ENCODE measurements at regions not wholly inside any gene's neighbourhood (a gene's known extent, or its start where the extent isn't known, plus 50 kb on each side); places are given as distances from the start of the nearest gene placed in this dataset.

DNA sequence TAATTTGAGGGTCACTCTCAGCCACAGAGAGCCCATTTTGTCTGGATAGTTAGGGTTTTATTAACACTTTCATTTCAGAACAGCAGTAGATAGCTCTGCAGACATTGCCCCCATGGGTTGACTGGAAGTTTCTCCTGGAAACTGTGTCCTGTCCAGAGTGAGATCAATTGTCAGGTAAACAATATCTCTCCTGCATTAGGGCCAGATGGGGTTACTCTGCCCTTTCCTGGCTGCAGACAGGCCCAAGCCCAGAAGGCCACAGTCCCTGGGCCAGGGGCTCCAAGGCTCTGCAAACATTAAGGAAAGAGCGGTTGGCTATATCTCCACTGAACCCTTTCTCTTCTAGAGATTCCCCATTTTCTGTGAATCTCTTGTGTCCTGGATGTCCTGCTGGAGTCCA is 436.8 kb upstream of the PRKX start:
- Mint-ChIP-seq H3K27me3 (no peaks in the 10 kb centered on the region), H3K27ac (no peak overlapping the region), H3K9me3 (no peaks in the 10 kb centered on the region), H3K4me3 (no peak overlapping the region), H3K4me1 (no peaks in the 10 kb centered on the region), H3K36me3 (ENCODE audit: low read depth) (no peaks in the 10 kb centered on the region)
- intact Hi-C loops (cut with micrococcal nuclease) = no loop called here
- no peak for DNase-seq

DNA sequence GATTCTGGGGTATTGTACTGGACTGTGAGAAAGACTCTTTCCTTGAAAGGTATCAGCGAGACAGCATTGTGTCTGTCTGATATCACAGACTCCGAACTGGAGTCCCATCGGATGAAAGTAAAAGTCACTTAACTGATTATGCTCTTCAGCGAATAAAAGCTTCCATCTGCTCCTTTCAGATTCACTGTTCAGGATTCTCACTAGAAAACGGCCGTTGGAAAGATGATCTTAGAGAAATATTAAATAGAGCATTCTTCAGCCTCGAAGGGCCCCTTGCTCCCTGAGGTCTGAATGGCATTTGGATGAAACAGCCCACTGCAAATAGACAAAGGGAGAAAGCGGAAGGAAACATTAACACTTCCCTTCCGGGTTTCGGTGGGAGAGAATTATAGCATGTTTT is 416.2 kb upstream of the PRKX start:
- no peaks in the 10 kb centered on the region for H3K4me1 Mint-ChIP-seq
- no peak overlapping the region for H3K27ac Mint-ChIP-seq
- no peak overlapping the region for H3K4me3 Mint-ChIP-seq
- no peaks in the 10 kb centered on the region for H3K36me3 Mint-ChIP-seq (ENCODE audit: low read depth)
- no peaks in the 10 kb centered on the region for H3K9me3 Mint-ChIP-seq
- intact Hi-C loops (cut with micrococcal nuclease) = no loop called here
- H3K27me3 Mint-ChIP-seq = no peaks in the 10 kb centered on the region
- no peak for DNase-seq

DNA sequence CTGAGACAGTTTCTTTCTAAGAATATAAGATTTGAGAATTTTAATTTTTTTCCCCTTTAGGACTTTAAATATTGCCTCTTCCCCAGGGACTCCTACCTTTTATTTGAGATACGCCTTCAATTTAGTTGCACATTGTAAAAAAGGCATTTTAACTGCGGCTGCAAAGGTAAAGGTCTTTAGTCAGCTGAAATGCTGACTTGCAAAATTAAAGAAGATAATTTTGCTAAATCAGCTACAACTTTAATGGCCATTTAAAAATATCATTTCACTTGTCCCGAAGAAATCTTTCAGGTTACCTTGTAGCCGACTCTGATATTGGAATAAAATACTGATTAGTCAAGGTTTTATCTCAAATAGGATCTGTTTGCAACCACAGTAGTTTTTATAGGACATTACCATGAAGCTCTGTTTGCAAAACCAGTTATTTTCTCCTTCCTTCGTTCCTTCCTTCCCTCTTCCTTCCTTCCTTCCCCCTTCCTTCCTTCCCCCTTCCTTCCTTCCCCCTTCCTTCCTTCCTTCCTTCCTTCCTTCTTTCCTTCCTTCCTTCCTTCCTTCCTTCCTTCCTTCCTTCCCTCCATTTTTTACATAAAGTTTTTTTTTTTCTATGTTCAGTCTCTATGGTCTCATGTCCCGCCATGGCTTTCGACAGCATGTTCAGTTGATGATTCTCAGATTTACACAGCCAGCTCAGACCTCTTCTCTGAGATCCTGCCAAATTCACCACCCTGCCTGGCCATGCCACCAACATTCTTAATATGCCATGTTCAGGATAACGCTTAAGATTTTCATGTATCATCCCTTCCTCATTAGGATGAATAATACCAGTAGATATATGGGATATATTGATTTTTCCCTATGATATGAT is 405.4 kb upstream of the PRKX start:
- Mint-ChIP-seq H3K36me3 (ENCODE audit: low read depth) (no peaks in the 10 kb centered on the region), H3K4me1 (no peaks in the 10 kb centered on the region), H3K4me3 (no peak overlapping the region), H3K27ac (no peak overlapping the region), H3K27me3 (no peaks in the 10 kb centered on the region), H3K9me3 (no peaks in the 10 kb centered on the region)
- intact Hi-C loops (cut with micrococcal nuclease) = no loop called here
- no peak for DNase-seq

DNA sequence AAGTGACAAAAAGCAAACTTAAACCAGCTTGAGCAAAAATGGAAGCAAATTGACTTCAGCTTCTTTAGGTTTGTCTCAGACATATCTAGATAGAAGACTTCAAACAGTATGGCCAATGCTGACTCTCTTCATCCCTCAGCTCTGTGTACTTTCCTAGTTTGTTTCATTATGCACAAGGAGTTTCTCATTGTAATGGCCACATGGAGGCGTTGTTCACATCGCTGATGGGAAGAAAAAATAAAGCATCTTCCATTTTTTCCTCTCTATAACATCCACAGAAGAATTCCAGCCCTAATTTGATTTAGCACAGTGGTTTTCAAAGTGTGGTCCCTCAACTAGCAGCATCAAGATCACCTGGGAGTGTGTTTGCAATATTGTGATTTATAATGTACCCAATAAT is 397.5 kb upstream of the PRKX start:
- H3K27ac Mint-ChIP-seq = no peak overlapping the region
- intact Hi-C loops (cut with micrococcal nuclease) = no loop called here
- H3K9me3 Mint-ChIP-seq = no peaks in the 10 kb centered on the region
- no peaks in the 10 kb centered on the region for H3K36me3 Mint-ChIP-seq (ENCODE audit: low read depth)
- no peak for DNase-seq
- no peaks in the 10 kb centered on the region for H3K27me3 Mint-ChIP-seq
- no peaks in the 10 kb centered on the region for H3K4me1 Mint-ChIP-seq
- no peak overlapping the region for H3K4me3 Mint-ChIP-seq

DNA sequence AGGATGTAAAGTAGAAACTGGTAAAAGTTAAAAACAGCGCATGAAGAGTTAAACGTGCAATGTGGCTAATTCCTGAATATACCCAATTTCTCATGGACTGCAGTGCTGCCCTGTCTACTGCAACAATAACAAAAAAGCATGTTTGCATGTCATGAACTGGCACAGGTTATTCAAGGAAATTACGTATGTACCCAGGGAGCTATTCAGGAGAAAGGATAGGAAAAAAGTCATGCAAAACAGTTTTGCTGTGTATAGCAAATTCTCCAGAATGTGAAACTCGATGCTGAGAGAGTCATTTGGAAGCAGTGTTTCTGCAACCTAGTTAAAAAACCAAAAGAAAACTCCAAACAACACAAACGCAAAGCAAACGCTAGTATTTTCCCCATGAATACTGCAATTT is 381.5 kb upstream of the PRKX start:
- DNase-seq = no peak
- intact Hi-C loops (cut with micrococcal nuclease) = no loop called here
- Mint-ChIP-seq H3K27ac (no peak overlapping the region), H3K9me3 (no peaks in the 10 kb centered on the region), H3K27me3 (no peaks in the 10 kb centered on the region), H3K4me3 (no peak overlapping the region), H3K4me1 (no peaks in the 10 kb centered on the region), H3K36me3 (ENCODE audit: low read depth) (no peaks in the 10 kb centered on the region)

DNA sequence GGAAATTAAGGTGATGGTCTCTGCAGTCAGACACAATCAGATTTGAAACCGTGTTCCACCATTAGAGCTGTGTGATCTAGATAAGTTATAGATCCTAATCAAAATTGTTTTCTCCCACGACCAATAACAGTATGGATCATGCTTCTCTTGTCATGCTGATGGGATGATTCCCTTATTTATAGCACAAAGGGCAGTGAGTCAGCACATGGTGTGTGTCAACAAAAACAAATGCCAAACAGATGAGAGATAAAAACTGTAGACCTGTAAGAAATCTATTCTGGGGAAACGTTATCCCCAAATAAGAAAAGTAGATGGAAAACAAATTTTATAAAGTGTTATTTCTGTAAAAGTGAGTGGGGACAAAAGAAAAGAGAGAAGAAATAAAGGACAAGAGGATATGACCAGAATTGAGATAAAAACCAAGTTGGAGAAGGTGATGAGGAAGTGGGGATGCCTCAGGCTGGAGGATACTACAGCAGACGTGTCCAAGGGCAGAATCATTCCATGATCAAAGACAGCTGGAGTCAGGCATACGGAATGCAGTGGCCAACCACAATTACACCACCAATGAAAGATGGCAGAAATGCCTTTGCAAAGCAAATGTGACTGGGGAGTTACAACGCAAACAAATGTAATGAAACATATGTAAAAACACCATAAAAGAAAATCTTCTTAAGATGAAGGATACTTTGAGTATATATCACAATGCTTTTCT is 377.8 kb upstream of the PRKX start:
- H3K4me3 Mint-ChIP-seq = no peak overlapping the region
- no peak overlapping the region for H3K27ac Mint-ChIP-seq
- H3K4me1 Mint-ChIP-seq = no peaks in the 10 kb centered on the region
- no peak for DNase-seq
- H3K27me3 Mint-ChIP-seq = no peaks in the 10 kb centered on the region
- H3K9me3 Mint-ChIP-seq = no peaks in the 10 kb centered on the region
- no peaks in the 10 kb centered on the region for H3K36me3 Mint-ChIP-seq (ENCODE audit: low read depth)
- intact Hi-C loops (cut with micrococcal nuclease) = no loop called here

DNA sequence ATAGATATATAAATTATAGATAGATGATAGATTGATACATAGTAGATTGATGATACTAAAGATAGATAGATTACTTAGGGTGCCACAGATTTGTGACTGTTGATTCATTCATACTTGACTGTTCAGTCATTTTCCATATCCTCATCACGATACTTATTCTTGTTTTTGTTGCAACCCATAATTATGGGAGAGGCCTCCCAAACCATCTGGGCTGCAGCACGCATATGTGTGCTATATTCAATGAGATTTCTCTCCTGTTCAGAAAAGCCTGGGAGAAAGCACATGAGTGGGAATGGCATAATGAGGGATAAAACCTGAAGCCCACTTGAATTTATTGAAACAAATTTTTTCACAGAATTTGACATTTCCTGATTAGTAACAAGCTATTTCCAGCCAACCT is 346.4 kb upstream of the PRKX start:
- Mint-ChIP-seq H3K27me3 (no peaks in the 10 kb centered on the region), H3K4me1 (no peaks in the 10 kb centered on the region), H3K4me3 (no peak overlapping the region), H3K36me3 (ENCODE audit: low read depth) (no peaks in the 10 kb centered on the region), H3K27ac (no peak overlapping the region), H3K9me3 (no peaks in the 10 kb centered on the region)
- no peak for DNase-seq
- intact Hi-C loops (cut with micrococcal nuclease) = no loop called here

DNA sequence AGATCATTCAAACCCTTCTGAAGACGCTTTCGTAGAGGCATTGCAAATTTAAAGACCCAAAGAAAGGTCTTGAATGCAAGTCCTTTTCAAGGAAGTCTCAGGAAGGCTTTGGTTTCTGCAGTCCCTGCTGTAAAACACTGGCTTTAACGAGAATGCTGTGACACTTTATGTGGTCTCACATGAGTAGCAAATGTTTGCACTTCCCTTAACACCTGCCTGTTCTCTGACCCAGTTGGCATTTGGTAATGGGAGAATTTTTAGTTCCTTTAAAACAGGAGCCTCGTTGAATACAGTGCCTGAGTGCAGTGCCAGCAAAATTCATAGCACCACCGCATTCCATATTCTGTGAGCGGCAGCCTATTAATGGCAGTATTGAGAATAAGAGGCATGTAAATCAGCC is 330.5 kb upstream of the PRKX start:
- DNase-seq = no peak
- Mint-ChIP-seq H3K27me3 (no peaks in the 10 kb centered on the region), H3K9me3 (no peaks in the 10 kb centered on the region), H3K4me3 (no peak overlapping the region), H3K4me1 (no peaks in the 10 kb centered on the region), H3K36me3 (ENCODE audit: low read depth) (no peaks in the 10 kb centered on the region), H3K27ac (no peak overlapping the region)
- intact Hi-C loops (cut with micrococcal nuclease) = no loop called here

DNA sequence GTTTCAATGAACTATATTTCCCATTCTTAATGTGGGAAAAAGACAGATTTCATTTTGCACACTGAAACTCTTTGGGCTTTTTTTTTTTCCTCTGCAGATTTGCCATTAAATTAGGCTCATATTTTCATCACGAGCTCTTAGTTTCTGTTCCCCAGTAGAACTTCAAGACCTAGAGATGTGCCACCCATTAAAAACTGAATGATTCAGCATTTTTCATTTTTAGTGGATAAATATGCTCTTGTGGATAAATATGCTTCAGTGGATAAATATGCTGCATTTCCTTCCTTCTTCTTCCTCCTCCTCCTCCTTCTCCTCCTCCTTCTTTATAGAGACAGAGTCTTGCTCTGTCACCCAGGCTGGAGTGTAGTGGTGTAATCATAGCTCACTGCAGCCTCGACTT is 322.4 kb upstream of the PRKX start:
- H3K4me3 Mint-ChIP-seq = no peak overlapping the region
- no peaks in the 10 kb centered on the region for H3K36me3 Mint-ChIP-seq (ENCODE audit: low read depth)
- intact Hi-C loops (cut with micrococcal nuclease) = no loop called here
- H3K27ac Mint-ChIP-seq = no peak overlapping the region
- no peaks in the 10 kb centered on the region for H3K9me3 Mint-ChIP-seq
- no peaks in the 10 kb centered on the region for H3K27me3 Mint-ChIP-seq
- no peaks in the 10 kb centered on the region for H3K4me1 Mint-ChIP-seq
- no peak for DNase-seq

DNA sequence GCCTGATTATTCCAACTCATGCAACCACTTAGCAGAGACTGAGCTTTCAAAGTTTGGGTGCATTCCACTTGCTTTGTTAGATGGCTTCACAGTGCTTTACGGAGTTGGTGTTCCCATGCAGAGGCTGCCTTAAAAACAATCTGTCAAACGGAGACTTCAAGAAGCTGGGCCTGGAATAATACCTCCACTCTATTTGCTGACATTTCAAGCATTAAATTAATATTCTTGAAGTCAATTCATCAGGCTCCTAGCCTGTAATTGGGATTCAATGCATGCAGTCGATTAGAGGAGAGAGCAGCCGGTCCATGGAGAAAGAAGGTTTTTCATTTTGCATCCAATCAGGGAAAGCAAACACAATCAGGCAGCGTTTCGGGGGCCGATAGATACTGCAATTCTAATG is 314.7 kb upstream of the PRKX start:
- Mint-ChIP-seq H3K36me3 (ENCODE audit: low read depth) (no peaks in the 10 kb centered on the region), H3K27me3 (no peaks in the 10 kb centered on the region), H3K9me3 (no peaks in the 10 kb centered on the region), H3K4me3 (no peak overlapping the region), H3K27ac (no peak overlapping the region), H3K4me1 (no peaks in the 10 kb centered on the region)
- no peak for DNase-seq
- intact Hi-C loops (cut with micrococcal nuclease) = no loop called here

DNA sequence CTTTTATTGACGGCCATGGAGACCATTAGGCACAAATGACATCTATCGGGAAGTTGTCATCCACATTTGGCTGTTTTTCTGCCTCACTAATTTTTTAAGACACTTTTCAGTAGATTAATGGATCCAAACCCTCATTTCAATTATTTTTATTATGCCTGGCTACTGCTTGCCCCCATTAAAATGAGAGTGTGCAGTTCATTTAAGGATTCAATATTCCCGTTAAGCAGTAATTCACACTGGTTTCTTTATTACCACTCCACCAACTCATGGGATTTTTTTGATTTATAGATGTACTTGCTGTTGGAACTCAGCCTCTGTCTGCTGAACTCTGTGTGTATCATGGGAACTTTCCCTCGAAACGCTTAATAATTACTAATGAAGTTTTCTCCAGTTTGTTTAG is 291.8 kb upstream of the PRKX start:
- no peaks in the 10 kb centered on the region for H3K9me3 Mint-ChIP-seq
- no peak overlapping the region for H3K27ac Mint-ChIP-seq
- no peak overlapping the region for H3K4me3 Mint-ChIP-seq
- H3K27me3 Mint-ChIP-seq = no peaks in the 10 kb centered on the region
- no peaks in the 10 kb centered on the region for H3K36me3 Mint-ChIP-seq (ENCODE audit: low read depth)
- H3K4me1 Mint-ChIP-seq = no peaks in the 10 kb centered on the region
- no peak for DNase-seq
- intact Hi-C loops (cut with micrococcal nuclease) = no loop called here

DNA sequence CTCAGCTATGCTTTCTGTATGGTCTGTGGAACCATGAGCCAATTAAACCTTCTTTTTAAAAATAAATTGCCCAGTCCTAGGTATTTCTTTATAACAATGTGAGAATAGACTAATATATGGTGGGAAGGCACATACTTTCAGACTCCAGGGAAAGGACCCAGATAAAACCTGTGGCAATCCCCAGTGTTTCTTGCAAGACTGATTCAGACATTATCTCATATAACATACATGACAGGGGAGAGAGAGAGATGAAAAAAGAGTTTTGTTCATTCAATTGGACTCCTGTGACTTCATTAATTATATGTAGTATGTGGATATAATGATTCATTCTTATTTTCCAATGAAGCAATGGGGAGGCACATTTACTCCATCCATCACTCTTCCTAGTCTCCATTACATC is 291.4 kb upstream of the PRKX start:
- no peak overlapping the region for H3K27ac Mint-ChIP-seq
- H3K9me3 Mint-ChIP-seq = no peaks in the 10 kb centered on the region
- H3K27me3 Mint-ChIP-seq = no peaks in the 10 kb centered on the region
- H3K4me1 Mint-ChIP-seq = no peaks in the 10 kb centered on the region
- no peak overlapping the region for H3K4me3 Mint-ChIP-seq
- DNase-seq = no peak
- H3K36me3 Mint-ChIP-seq (ENCODE audit: low read depth) = no peaks in the 10 kb centered on the region
- intact Hi-C loops (cut with micrococcal nuclease) = no loop called here

DNA sequence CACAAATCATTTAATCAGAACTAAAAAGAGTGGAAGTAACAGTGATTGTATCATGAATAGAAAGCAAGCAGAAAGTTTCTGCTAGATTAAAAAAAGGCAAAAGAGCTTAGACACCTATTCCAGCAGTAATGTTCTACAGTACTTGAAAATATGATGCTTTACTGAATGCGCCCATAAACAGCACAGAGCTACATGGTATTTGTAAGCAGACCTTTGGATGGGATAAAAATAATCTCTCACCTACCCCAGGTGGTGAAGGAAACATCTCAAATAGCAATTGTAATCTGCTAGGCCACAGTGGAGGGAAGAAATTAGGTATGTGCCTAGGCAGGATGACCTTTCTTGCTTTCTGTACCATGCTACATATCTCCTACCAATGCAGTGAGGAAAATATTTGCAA is 280.9 kb upstream of the PRKX start:
- Mint-ChIP-seq H3K27ac (no peak overlapping the region), H3K27me3 (no peaks in the 10 kb centered on the region), H3K9me3 (no peaks in the 10 kb centered on the region), H3K36me3 (ENCODE audit: low read depth) (no peaks in the 10 kb centered on the region), H3K4me1 (no peaks in the 10 kb centered on the region), H3K4me3 (no peak overlapping the region)
- no peak for DNase-seq
- intact Hi-C loops (cut with micrococcal nuclease) = no loop called here

DNA sequence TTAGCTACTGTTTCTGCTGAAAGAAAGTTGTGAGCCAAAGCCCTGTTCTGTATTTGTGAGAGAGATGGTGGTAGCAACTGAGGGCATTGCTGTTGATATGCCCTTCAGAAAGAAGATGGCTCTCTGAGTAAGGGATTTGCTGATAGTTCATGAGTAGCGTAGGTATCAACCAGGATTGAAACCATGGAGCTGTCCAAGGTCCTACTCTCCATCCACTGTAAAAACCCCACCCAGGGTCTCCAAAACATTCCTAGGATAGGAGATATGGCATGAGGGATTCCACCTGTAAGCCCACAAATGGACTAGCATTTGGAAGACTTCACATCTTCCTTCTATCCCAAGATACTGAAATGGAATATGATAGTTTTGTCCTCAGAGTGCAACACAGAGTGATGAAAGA is 277.1 kb upstream of the PRKX start:
- Mint-ChIP-seq H3K36me3 (ENCODE audit: low read depth) (no peaks in the 10 kb centered on the region), H3K9me3 (no peaks in the 10 kb centered on the region), H3K4me1 (no peaks in the 10 kb centered on the region), H3K27ac (no peak overlapping the region), H3K27me3 (no peaks in the 10 kb centered on the region), H3K4me3 (no peak overlapping the region)
- intact Hi-C loops (cut with micrococcal nuclease) = no loop called here
- DNase-seq = no peak
